HG03457 (cell line): ENCODE measurements at regions not wholly inside any gene's neighbourhood (a gene's known extent, or its start where the extent isn't known, plus 50 kb on each side); places are given as distances from the start of the nearest gene placed in this dataset.
"Not testable (repeated sequence)": the region's sequence is repeated elsewhere in the genome, so short reads cannot be mapped to it uniquely, and the experiment has no call there.

ENCODE experiments used
- ATAC-seq: cut with Tn5 transposase; IDR thresholded peaks from one replicate; pipeline ENCODE4 v1.9.1; 2021; ENCODE audit warnings: moderate number of reproducible peaks; ENCODE audit not compliant: unreplicated experiment

DNA sequence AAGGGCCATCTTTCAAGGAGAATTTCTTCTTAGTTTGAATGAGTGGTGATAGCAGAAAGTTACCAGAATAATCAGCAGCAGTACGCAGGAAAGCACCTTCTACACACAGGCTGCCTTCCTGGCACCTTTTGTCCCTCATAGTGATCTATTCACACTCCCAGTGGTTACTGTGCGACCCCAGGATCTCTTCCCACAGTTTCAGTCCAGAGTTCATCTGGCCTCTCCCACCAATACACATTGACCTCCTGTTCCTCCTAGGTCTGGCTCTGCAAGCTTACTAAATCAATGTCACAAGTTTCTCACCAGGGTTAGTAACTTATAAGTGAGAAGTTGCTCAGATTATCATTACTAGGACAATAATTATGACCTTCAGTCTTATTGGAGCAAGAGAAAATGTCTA, 99.1 kb upstream of the PIK3R1 start:
- ATAC-seq: no peak

DNA sequence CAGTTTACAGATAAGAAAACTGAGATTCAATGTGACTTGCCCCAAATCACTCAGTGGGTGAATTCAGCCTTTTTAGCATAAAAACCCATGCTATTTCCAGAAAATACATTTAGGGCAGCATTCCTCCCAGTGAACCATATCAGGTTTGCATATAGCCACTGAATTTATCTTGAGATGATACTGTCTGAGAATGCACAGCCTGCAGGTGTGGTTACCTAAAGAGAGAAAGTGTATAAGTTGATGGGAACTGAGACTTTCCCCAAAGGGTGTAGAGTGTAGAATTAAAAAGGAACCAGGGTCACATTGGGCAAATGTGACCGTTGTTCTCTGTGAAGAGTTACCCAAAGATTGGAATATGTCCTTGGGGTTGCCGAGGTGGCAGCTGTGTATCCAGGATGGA, 100.0 kb upstream of the PIK3R1 start:
- no peak for ATAC-seq

DNA sequence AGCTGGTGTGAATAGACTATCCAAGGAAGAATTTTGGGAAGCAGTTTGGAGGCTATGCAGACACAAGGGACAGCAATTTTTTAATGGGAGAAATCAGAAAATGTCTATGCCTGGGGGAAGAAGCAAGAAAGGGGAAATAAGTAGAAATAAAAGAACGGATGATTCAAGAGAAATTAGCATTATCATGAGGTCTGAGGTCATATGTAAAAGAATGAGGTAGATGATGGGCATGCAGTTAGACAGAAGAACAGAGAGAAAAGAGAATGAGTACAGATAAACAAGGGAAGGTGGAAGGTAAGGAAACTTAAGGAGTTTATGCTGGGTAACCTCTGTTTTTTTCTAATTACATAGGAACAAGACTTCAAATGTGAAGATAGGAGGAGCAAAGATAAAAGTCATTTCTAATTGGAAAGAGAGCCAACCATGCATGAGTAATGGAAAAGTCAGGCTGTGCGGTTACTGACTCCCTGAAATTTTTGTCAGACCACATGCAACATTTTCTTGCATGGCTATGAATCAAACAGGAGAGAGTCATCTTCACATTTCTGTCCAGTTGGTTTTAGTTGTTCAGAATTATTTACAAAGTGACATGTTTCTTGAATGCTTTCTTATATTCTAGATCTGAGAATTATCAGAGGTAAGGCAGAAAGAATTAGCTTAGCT, 101.0 kb upstream of the PIK3R1 start:
- no peak for ATAC-seq

DNA sequence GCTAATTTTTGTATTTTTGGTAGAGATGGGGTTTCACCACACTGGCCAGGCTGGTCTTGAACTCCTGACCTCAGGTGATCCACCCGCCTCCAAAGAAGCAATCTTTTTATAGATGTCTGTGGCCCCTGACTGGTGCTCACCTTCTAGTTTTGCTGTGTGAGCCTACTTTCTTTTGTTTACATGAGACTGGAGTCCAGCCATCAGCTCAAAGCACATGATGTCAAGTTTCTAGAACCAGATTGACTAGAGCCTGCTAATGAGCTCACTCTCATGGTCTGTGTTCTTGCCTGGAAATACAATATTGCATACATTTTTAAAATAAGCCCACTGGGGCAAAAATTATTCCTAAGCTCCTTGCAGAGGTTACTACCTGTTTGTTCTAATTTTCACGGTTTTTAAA, 102.9 kb upstream of the PIK3R1 start:
- ATAC-seq: no peak

DNA sequence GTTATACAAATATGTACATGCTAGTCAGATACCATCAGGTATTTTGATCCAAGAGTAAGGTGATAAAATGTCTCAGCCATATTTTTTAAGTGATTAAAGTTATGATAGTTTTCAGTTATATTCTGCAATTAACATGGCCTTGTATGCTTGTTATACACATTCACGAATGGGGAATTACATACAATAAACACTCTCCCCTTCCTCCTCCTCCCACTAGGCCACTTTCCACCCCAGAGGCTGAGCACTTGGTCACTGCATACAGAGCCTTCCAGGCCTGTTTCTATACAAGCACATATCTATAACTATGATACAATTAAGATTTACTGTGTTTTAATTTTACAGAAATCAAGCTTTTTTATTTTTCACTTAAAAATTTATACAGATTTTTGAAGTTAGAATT, 104.7 kb upstream of the PIK3R1 start:
- ATAC-seq: no peak

DNA sequence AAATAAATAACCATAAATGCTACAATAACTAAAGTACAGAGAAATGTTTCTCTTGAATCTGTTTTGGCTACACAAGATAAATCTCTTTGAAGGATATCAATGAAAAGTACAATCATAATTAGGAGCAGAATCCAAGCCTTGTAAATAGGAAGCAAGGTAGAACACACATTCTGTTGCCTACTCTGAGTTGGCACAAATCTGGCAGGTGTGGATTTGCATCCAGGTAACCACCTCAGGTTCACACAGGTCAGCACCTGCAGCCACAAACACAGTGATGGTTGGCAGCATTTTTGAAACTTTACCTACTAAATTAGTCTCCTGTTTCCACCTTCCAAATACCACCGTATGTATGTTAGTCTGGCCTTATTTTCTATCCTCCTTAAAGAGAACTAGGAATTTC, 105.3 kb upstream of the PIK3R1 start:
- no peak for ATAC-seq

DNA sequence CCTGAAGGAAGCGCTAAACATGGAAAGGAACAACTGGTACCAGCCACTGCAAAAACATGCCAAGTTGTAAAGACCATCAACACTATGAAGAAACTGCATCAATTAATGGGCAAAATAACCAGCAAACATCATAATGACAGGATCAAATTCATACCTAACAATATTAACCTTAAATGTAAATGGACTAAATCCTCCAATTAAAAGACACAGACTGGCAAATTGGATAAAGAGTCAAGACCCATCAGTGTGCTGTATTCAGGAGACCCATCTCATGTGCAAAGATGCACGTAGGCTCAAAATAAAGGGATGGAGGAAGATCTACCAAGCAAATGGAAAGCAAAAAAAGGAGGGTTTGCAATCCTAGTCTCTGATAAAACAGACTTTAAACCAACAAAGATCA, 111.3 kb upstream of the PIK3R1 start:
- ATAC-seq: not testable (repeated sequence)

DNA sequence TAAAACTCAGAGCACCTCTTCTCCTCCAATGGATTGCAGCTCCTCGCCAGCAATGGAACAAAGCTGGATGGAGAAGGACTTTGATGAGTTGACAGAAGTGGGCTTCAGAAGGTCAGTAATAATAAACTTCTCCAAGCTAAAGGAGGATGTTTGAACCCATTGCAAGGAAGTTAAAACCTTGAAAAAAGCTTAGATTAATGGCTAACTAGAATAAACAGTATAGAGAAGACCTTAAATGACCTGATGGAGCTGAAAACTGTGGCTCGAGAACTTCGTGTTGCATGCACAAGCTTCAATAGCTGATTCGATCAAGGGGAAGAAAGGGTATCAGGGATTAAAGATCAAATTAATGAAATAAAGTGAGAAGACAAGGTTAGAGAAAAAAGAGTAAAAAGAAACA, 112.3 kb upstream of the PIK3R1 start:
- ATAC-seq: not testable (repeated sequence)

DNA sequence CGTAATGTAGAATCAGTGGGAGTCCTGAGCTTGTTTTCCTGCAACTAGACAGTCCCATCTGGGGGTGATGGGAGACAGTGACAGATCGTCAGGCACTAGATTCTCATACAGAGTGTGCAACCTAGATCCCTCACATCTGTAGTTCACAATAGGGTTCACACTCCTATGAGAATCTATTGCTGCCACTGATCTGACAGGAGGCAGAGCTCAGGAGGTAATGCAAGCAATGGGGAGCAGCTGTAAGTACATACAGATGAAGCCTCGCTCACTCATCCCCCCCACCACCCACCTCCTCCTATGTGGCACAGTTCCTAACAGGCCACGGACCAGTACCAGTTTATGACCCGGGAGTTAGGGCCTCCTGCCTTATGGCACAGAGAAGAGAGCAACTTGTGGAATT, 116.2 kb upstream of the PIK3R1 start:
- ATAC-seq: no peak

DNA sequence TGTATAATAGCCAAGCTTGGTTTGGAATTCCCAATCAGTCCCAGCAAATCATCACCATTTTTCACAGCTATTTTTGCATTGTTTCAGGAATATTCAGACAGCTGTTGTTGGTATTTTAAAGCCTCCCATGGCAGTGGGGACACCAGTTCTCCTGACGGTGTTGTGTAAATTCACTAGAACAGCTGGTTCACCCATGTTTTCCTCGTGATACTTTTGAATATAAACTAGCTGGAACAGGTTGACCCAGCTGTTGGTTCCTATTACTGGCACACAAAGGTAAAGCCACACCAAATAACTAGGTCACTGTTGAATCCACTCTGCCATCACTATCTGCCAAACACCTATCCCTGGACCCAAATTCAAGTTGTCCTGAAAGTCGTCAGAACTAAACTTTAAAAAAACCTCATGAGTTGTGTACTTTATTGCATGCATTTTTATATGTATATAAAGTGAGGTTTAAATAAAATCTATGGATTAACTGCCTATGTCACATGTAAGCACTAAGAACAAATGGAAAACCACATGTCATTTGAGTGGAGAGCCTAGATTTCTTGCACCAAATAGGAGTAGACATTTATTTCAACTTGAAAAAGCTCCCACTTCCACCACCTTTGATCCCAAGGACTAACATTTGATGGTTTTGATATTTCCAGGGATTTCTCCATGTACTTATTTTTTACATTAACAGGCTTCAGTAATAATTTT, 121.9 kb upstream of the PIK3R1 start:
- no peak for ATAC-seq

DNA sequence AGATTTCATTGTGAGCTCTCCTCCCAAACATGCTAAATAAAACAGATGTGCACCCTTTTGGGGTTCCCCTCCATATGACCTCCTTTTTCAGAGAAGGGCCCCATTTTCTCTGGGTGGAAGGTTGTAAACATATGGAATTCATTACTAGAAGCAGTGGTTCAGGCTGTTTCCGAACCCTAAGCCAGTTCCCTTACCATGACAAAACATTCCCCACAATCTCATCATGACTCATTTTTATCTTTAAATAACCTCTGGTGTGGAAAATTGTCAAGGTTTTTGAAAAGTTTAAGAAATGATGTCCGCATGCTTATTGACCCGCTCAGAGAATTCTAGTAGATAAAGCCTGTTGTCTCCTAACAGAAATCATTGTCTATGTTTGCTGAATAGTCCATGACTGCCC, 127.3 kb upstream of the PIK3R1 start:
- ATAC-seq: no peak

DNA sequence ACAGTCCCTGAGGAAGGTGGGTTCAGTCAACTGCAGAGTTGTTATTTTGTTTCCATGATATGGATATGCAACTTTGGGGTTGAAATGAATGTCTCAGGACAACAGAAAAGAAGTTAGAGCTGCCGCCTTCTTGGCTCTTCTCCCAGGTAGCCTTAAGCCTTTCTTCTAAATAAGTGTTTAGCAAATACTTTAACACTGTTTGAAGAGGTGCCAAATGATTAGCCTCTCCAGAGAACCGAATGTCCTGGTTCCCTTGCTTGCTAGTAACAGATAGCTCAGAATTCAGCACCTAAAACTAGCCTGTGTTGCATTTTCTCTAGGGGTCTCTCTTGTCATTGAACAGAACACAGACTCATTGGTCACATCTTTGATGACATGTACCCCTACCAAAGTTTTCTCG, 127.7 kb upstream of the PIK3R1 start:
- ATAC-seq: no peak

DNA sequence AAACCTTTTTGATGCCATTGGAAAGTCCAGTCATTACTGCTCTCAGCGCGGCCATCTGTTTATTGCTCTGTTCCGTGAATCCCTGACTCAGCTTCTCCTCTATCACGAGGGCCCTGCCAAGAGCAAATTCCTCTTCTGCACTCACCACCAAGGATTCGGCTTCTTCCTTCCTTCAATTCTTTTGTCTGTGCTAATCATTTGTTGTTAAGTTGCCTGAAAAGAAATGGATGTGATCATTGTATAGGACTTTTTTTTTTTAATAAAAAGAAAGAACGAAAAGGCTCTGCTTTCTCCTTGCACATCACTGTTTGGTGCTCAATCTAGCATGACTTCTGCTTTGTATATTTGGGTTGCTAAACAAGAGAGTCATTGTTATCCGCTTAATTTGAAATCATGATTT, 128.7 kb upstream of the PIK3R1 start:
- ATAC-seq: no peak

DNA sequence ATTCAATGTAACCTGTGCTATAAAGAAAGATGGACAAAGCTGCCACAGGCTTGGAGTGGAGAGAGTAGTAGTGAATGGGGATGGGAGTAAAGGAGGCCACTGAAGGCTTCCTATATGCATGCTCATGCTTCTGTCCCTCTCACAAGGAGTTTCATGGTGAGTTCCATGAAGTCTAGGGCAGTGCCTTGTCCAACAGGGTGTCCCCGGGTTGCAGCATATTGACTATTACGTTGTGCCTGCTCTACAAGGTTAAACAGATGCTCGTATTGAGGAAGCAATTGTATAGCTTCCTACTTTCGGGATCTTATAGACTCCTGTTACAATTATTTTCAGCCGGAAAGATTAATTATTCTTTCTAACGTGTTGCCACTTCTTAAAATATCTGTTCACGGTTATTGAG, 129.1 kb upstream of the PIK3R1 start:
- no peak for ATAC-seq

DNA sequence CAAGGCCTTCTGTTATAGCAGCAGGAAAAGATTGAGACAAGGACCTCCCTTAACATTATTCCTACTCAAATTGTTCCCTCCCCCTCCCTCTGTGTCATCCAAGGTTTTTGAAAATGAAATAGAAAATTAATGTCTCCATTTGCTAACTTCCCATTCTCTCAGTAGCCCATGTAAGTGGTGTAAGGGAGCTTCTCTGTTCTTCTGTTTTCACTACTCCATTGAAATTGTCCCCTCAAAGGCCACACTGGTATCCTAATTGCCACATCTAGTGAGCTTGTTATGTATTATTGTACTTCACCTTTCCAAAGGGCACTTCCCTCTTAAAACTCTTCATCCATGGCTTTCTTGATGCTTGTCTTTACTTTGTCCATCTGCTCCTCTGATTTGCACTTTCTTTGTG, 131.2 kb upstream of the PIK3R1 start:
- ATAC-seq: no peak

DNA sequence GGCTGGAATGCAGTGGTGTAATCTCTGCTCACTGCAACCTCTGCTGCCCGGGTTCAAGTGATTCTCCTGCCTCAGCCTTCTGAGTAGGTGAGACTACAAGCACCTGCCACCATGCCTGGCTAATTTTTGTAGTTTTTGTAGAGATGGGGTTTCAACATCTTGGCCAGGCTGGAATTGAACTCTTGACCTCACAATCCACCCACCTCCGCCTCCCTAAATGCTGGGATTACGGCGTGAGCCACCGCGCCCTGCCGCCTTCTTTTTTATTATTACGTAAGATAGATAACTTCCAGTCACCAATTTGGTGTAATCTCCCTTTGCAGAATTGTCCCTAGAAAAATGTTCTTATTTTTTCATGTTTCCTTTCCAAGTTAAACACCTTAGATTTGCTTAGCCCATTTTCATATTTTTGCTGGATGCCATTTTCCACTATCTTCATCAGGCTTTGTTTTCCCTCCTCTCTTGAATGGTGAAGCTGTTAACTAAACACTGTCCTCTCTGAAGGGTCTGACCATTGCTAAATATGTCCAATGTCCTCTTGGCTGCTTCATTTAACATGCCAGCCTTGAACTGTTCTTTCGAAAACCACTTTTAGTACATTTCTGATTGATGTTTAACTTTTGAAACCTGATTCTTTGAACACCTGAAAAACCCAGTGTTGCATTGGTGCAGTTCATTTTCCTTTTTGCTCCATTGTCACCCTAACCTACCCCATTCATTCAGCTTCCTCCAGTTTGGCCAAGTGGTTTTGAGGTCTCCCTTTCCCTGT, 135.1 kb upstream of the PIK3R1 start:
- ATAC-seq: no peak

DNA sequence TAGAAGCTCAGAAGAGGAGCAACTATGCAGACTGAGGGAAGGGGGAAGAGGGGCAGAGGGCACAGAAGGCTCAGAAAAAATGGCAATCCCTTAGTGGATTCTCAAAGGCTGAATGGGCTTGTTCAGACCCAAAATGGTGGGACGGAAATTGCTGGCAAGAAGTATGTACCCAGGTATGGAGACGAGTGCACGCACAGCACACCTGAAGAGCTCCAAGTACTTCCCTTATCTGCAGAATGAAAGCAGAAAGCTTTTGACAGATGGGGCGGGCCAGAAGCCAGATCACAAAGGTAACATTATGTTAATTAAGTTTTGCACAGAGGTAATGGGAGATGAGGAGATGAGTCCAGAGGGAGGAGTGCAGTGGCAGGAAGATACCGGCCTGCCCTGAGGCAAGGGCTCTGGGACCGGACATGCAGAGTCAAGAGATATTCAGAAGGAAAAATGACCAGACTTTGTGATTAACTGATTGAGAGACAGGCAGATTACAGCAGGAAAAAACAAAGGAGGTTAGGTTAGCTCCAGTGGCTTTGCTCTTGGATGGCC, 138.1 kb upstream of the PIK3R1 start:
- ATAC-seq: no peak

DNA sequence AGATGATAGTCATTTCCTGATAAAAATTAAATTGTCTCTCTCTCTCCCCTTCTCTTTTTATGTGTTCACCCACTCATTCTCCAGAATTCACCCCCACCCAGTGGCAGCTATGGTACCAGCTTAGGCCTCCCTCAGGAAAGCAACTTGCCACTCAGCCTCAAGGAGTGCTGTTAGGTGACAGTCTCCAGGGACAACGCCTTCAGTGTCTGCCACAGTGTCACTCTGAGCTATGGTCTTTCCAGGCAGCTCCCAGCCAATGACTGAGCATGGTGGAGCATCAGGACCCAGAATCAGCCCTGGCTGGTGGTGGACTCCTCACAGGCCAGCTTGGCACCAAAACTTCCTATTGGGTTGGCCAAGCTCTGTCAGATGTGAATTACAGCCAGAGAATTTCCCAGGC, 140.9 kb upstream of the PIK3R1 start:
- ATAC-seq: no peak

DNA sequence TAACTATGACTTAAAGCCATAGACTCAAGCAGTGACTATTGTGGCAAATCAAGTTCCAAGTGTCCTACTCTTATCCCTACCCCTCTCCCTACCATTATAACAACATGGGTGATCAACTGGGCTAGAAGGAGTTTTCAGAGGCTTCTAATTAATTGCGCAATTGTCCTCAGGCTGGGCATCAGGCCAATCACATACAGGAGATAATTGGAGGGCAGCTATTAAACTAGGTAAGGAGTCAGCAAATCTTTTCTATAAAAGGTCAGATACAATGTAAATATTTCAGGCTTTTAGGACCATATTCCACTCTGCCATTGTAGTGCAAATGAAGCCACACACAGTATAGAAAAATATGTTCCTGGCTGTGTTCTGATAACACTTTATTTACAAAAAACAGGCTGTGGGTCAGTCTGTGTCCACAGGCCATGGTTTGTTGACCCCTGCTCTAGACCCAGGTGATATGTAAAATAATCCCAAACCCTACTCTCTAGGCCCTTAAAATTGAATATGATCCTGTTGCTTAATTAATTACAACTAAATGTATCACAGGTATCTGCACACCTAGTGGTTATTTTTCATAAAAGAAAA, 141.4 kb upstream of the PIK3R1 start:
- ATAC-seq: no peak

DNA sequence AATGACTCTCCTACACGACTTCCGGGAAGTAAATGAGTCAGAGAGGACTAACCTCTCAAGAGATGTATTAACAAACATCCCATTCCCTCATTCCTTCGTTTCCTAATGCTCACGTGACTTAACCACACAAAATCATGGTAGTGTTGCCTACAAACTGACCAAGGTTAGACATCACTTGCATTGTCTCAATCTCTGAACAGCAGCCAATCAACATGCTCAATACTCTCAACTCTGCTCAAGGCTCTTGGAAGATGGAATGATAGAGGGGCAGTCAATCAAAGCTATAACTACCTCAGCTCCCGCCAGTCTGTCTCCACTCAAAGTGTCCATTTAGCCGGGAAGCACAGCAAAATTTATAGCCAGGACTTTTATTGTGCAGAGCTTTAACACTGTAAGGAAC, 143.8 kb upstream of the PIK3R1 start:
- ATAC-seq: no peak

DNA sequence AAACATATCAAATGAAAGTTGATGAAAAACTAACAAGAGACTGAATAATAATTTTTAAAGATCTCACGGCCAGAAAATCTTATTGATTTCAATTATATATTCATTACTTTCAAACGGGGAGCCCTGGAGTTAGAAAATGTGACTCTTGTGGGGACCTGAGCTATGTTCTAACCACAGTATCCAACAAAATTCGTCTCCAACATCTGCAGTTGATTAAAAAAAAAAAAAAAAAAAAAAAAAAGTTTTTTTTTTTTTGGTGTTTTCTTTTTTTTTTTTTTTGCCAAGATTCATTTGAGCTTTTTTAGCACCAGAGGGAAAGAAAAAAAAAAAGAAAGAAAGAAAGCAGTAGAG, 144.3 kb upstream of the PIK3R1 start:
- no peak for ATAC-seq
